ENCODE measurements at regions not wholly inside any gene's neighbourhood (a gene's known extent, or its start where the extent isn't known, plus 50 kb on each side); places are given as distances from the start of the nearest gene placed in this dataset.

- no peak for DNase-seq
- no peak overlapping the region for H3K56ac ChIP-seq (ENCODE audit: insufficient read length, low read depth, low read length)
Measured at GRCh38 chr12:90729736-90730135, 225.2 kb downstream of the CCER1 start.

More at GRCh38 chr12:90729736-90730135, 225.2 kb downstream of the CCER1 start:
- Mint-ChIP-seq H3K9me3 (peaks cover 0 to 6% of the 10 kb centered on the region in 2 experiments; a peak in 2 of 5 replicates), H3K4me3 (no peak overlapping the region), H3K27ac (no peak overlapping the region), H3K4me1 (no peaks in the 10 kb centered on the region), H3K36me3 (ENCODE audit: insufficient read depth in 1 of 3, low read depth in 3 of 3) (no peaks in the 10 kb centered on the region), H3K27me3 (ENCODE audit: low read depth) (no peaks in the 10 kb centered on the region; the same call in 1 of the 2 replicates)
- H4K20me1 ChIP-seq (ENCODE audit: control insufficient read depth, insufficient read depth, insufficient read length), result no peaks in the 10 kb centered on the region
- H4K8ac ChIP-seq (replicated peaks; ENCODE audit: insufficient read length, low read depth, low read length), result no peak overlapping the region
- no peak overlapping the region for H3K9ac ChIP-seq (ENCODE audit: extremely low read depth, insufficient read length, low read length)
- H3K79me1 ChIP-seq (ENCODE audit: insufficient read depth, low read depth, low read length, poor library complexity, severe bottlenecking), result no peaks in the 10 kb centered on the region
- H3K79me2 ChIP-seq (ENCODE audit: insufficient read depth, low read length), result no peaks in the 10 kb centered on the region
- no peak for TF ChIP-seq CTCF (conservative IDR thresholded peaks at IDR 0.05)
- no peak overlapping the region for H2AFZ ChIP-seq (ENCODE audit: low read length)
- no peak overlapping the region for H3K14ac ChIP-seq (ENCODE audit: insufficient read depth, low read length)
- H3K4ac ChIP-seq (ENCODE audit: low read depth, low read length), result no peak overlapping the region
- no peak overlapping the region for H3K18ac ChIP-seq (ENCODE audit: insufficient read length, low read depth, low read length)
- H3K23ac ChIP-seq (ENCODE audit: insufficient read length, low read depth, low read length), result no peak overlapping the region
- H3K27ac ChIP-seq (ENCODE audit: insufficient read length, low read depth, low read length), result no peak overlapping the region
- WGBS (ENCODE audit: extremely low coverage, insufficient read length, low lambda C conversion rate), result no CpG with 5 or more reads among the region's 4 CpGs
- no peak overlapping the region for H2AK5ac ChIP-seq (ENCODE audit: insufficient read length, low read length)
- no peaks in the 10 kb centered on the region for H3K4me1 ChIP-seq (ENCODE audit: insufficient read depth, low read length)
- H3T11ph ChIP-seq (ENCODE audit: low read length), result no peak overlapping the region
- H2BK20ac ChIP-seq (ENCODE audit: low read depth, low read length, poor library complexity, severe bottlenecking), result no peak overlapping the region
- H3K4me2 ChIP-seq (ENCODE audit: insufficient read depth, insufficient read length, low read length), result no peak overlapping the region
- no peaks in the 10 kb centered on the region for H3K23me2 ChIP-seq (ENCODE audit: insufficient read length, low read depth, low read length, poor library complexity, severe bottlenecking)
- H3K9me3 ChIP-seq (ENCODE audit: control insufficient read depth, low read depth, low read length), result no peaks in the 10 kb centered on the region
- H2BK5ac ChIP-seq (ENCODE audit: insufficient read length, low read length), result no peak overlapping the region
- no peak overlapping the region for H4K91ac ChIP-seq (ENCODE audit: insufficient read length, low read depth, low read length)
- H4K5ac ChIP-seq (ENCODE audit: insufficient read length, low read depth, low read length), result no peak overlapping the region
- no peaks in the 10 kb centered on the region for H3K27me3 ChIP-seq (ENCODE audit: insufficient read depth, low read length)
- H2BK120ac ChIP-seq (ENCODE audit: low read depth, low read length, poor library complexity, severe bottlenecking), result no peak overlapping the region
- no peak overlapping the region for H2BK15ac ChIP-seq (ENCODE audit: low read depth, low read length)
- no peak overlapping the region for H2BK12ac ChIP-seq (ENCODE audit: insufficient read length, low read depth, low read length)

Measured in H9 (cell line).